DND-41 (cell line): ENCODE measurements at regions not wholly inside any gene's neighbourhood (a gene's known extent, or its start where the extent isn't known, plus 50 kb on each side); places are given as distances from the start of the nearest gene placed in this dataset.

Source experiments
- ATAC-seq: fragments of 200-7000 bp; cut with Tn5 transposase; 3 replicates; pipeline ENCODE4 v1.9.1; 2021; ENCODE audit warnings: low read depth; ENCODE audit not compliant: insufficient read depth
- DNase-seq: peaks from one replicate; pipeline ENCODE4 v3.0.0-alpha.2; 2020
- H2AFZ ChIP-seq: 2 replicates; pipeline ENCODE4 v1.6.0; 2012; ENCODE audit warnings: low read depth, low read length
- H3K27ac ChIP-seq: 2 replicates; pipeline ENCODE4 v1.5.1; 2012; ENCODE audit warnings: low read length, inconsistent platforms
- H3K27me3 ChIP-seq: fragments of 200-600 bp; sonication (generic); 2 replicates; pipeline ENCODE4 v1.6.0; 2012; ENCODE audit warnings: low read length, mild to moderate bottlenecking, inconsistent platforms; ENCODE audit not compliant: insufficient read depth, poor library complexity
- H3K36me3 ChIP-seq: 2 replicates; pipeline ENCODE4 v1.5.1; 2012; ENCODE audit warnings: low read length, inconsistent platforms; ENCODE audit not compliant: insufficient read depth
- H3K4me1 ChIP-seq: 2 replicates; pipeline ENCODE4 v1.5.1; 2012; ENCODE audit warnings: mild to moderate bottlenecking, low read length; ENCODE audit not compliant: insufficient read depth
- H3K4me2 ChIP-seq: 2 replicates; pipeline ENCODE4 v1.6.0; 2012; ENCODE audit warnings: mild to moderate bottlenecking, moderate library complexity, low read length, inconsistent platforms; ENCODE audit not compliant: insufficient read depth
- H3K4me3 ChIP-seq, 2 experiments: fragments of 200-600 bp in 1 of 2; shearing (Covaris generic) in 1 of 2; 2 replicates each; pipeline ENCODE4 v1.5.1; 2012 to 2016; ENCODE audit warnings: inconsistent platforms in 2 of 2, low read length in 2 of 2, mild to moderate bottlenecking in 2 of 2, low read depth in 1 of 2, moderate library complexity in 1 of 2
- H3K79me2 ChIP-seq: 2 replicates; pipeline ENCODE4 v1.6.0; 2012; ENCODE audit warnings: low read length, inconsistent platforms; ENCODE audit not compliant: insufficient read depth
- H3K9ac ChIP-seq: 2 replicates; pipeline ENCODE4 v1.6.0; 2012; ENCODE audit warnings: low read depth, mild to moderate bottlenecking, inconsistent platforms, low read length, moderate library complexity
- H3K9me3 ChIP-seq: 2 replicates; pipeline ENCODE4 v1.5.1; 2012; ENCODE audit warnings: low read length, moderate library complexity, mild to moderate bottlenecking, inconsistent platforms; ENCODE audit not compliant: insufficient read depth, severe bottlenecking
- H4K20me1 ChIP-seq: 2 replicates; pipeline ENCODE4 v1.6.0; 2012; ENCODE audit warnings: low read length; ENCODE audit not compliant: insufficient read depth
- EZH2 ChIP-seq: IDR thresholded peaks from 3 replicates; pipeline ENCODE4 v1.6.1; 2012; ENCODE audit warnings: borderline replicate concordance, low read depth, mild to moderate bottlenecking, moderate library complexity, low read length, inconsistent platforms; ENCODE audit not compliant: severe bottlenecking
- TF ChIP-seq, protein P1 (sequence below): IDR thresholded peaks from 2 replicates; pipeline ENCODE4 v1.5.1; 2012; ENCODE audit warnings: borderline replicate concordance, low read length, moderate library complexity, mild to moderate bottlenecking; ENCODE audit not compliant: poor library complexity, severe bottlenecking; ENCODE audit errors: extremely low read depth

DNA sequence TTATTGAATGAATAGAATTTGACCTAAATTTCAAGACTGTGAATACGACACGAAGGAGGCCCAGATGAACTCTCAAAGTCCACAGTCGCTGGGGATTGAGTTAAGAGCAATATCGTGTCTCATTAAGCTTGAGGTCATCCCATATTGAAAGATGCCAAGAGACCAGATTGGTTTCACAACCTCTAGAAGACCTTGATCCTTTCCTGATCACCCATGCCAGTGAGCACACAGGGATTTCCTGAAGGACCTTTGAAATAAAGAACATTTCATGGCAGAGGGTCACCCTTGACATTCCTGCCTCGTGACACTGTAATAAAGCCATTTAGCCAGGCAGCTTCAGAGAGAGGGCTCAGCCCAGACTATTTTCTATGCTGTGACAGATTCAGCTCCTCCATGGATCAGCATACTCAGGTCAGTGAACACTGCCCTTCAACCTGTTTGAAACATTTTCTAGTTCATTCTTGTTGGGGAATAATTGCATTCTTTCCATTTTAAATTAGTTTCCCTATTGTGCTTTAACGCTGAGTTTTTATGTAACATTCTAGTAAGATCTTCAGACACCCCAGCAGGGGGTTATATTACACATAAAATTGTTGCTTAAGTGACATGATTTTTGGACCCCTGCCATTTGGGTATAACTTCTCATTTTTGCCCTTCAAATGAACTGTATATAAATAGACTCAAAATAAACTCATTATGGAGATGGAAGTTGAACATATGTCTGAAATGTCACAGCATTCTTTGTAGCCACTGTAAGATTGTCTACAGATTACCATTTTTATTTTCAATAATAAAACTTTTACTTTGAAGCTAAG lies 213.2 kb downstream of the C12orf50 start:
- H3K27me3 ChIP-seq: no peaks in the 10 kb centered on the region
- H3K27ac ChIP-seq: no peak overlapping the region
- H3K9me3 ChIP-seq: no peaks in the 10 kb centered on the region
- no peaks in the 10 kb centered on the region for H3K4me1 ChIP-seq
- H3K79me2 ChIP-seq: no peaks in the 10 kb centered on the region
- no peak for ATAC-seq
- H4K20me1 ChIP-seq: no peaks in the 10 kb centered on the region
- no peak overlapping the region for H3K4me2 ChIP-seq
- H3K36me3 ChIP-seq: no peaks in the 10 kb centered on the region
- TF ChIP-seq, protein P1, sequence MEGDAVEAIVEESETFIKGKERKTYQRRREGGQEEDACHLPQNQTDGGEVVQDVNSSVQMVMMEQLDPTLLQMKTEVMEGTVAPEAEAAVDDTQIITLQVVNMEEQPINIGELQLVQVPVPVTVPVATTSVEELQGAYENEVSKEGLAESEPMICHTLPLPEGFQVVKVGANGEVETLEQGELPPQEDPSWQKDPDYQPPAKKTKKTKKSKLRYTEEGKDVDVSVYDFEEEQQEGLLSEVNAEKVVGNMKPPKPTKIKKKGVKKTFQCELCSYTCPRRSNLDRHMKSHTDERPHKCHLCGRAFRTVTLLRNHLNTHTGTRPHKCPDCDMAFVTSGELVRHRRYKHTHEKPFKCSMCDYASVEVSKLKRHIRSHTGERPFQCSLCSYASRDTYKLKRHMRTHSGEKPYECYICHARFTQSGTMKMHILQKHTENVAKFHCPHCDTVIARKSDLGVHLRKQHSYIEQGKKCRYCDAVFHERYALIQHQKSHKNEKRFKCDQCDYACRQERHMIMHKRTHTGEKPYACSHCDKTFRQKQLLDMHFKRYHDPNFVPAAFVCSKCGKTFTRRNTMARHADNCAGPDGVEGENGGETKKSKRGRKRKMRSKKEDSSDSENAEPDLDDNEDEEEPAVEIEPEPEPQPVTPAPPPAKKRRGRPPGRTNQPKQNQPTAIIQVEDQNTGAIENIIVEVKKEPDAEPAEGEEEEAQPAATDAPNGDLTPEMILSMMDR: no peak
- TF ChIP-seq EZH2: no peak
- no peak for DNase-seq
- H3K9ac ChIP-seq: no peak overlapping the region
- H2AFZ ChIP-seq: no peak overlapping the region
- H3K4me3 ChIP-seq: no peak overlapping the region

DNA sequence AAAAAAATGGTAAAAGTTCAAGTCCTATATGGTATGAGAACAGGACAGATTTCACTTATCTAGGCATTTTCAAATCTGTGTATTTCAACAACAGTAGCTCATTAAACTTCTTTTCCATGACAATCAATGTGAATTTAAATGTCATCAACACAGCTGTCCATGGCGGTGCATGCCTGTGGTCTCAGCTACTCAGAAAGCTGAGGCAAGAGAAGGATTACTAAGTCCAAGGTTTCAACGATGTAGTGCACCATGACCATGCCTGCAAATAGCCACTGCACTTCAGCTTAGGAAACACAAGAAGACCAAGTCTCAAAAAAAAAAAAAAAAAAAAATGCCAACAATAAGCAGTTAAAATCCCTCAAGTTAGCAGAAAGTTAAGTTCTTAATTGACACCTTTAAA lies 214.6 kb downstream of the C12orf50 start:
- Histone ChIP-seq H2AFZ (no peak overlapping the region), H4K20me1 (no peaks in the 10 kb centered on the region), H3K4me2 (no peak overlapping the region), H3K4me1 (no peaks in the 10 kb centered on the region), H3K9ac (no peak overlapping the region), H3K9me3 (no peaks in the 10 kb centered on the region), H3K4me3 (no peak overlapping the region), H3K79me2 (no peaks in the 10 kb centered on the region), H3K27ac (no peak overlapping the region), H3K27me3 (no peaks in the 10 kb centered on the region), H3K36me3 (no peaks in the 10 kb centered on the region)
- DNase-seq (no peak), ATAC-seq (no peak)
- TF ChIP-seq, protein P1: no peak
- TF ChIP-seq EZH2: no peak

DNA sequence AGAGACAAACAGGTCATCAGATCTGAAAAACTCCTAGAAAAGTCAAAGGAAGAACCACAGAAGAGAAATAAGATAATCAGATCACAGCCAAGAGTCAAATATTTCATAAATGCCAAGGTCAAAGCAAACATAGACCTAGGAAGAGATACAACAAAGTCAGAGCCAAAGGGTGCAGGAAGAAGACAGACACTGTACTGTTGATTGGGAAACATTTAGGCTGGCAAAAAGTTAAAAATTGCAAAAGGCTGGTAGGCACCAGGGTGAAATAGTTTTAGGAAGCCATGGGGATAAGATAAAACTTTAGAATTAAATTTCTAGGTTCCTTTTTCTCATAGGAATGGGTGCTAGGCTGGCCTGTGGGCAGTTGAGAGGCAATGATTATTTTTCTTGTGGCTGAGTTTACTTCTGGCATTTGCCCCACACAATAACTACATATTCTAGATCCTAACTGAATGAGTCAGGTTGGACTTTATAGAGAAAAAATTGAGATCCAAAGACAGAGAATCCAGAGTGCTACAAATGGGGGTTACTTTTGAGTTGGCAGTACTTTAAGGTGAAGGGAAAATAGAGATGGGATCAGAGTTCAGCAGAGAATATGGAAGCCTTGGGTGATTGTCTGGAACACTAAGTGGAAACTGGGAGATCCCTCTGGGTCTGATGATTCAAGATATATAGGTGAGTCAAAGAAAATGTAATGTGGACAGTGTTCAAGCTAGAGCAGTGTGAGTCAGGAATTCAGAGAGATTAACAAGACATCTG lies 215.5 kb downstream of the C12orf50 start:
- H3K27me3 ChIP-seq: no peaks in the 10 kb centered on the region
- TF ChIP-seq, protein P1: no peak
- TF ChIP-seq EZH2: no peak
- no peak overlapping the region for H3K4me3 ChIP-seq
- H3K36me3 ChIP-seq: no peaks in the 10 kb centered on the region
- ATAC-seq: no peak
- H3K4me2 ChIP-seq: no peak overlapping the region
- H2AFZ ChIP-seq: no peak overlapping the region
- no peaks in the 10 kb centered on the region for H3K4me1 ChIP-seq
- no peak overlapping the region for H3K27ac ChIP-seq
- H4K20me1 ChIP-seq: no peaks in the 10 kb centered on the region
- no peak for DNase-seq
- H3K79me2 ChIP-seq: no peaks in the 10 kb centered on the region
- no peaks in the 10 kb centered on the region for H3K9me3 ChIP-seq
- no peak overlapping the region for H3K9ac ChIP-seq
